ENCODE measurements at regions not wholly inside any gene's neighbourhood (a gene's known extent, or its start where the extent isn't known, plus 50 kb on each side); places are given as distances from the start of the nearest gene placed in this dataset.

DNA sequence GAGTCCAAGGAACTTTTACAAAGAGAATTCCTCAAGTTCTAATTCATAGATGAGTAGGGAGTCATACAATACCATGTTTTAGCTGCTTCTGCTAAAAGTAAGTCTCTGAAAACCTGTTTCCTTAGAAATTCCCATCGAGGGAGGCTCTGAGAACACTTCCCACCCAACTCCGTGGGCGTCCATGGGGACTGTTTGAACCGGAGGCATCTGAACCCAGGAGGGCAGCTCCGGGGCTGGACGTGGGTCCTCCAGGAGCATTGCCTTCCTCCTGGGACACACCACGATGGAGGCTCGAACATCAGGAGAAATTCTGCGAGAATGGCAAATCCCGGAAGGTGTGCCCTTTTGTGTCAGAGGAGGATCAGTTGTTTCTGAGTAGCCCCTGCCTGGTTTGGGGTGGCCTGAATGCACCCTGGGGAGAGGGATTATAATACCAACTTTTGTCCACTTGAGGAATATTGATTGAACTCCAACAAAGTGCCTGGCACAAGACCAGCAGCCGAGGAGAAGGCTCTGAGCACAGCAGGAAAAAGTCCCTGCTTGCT, 327.5 kb upstream of the SALL3 start:
- Histone ChIP-seq H3K9ac (ENCODE audit: control insufficient read depth, extremely low read depth, insufficient read depth, low read length) (no peak overlapping the region), H3K27me3 (ENCODE audit: control insufficient read depth, extremely low read depth, insufficient read depth, low read length) (no peaks in the 10 kb centered on the region), H3K79me2 (ENCODE audit: control insufficient read depth, insufficient read depth, low read length) (no peaks in the 10 kb centered on the region), H3K9me3 (ENCODE audit: control insufficient read depth, low read depth, low read length) (peaks cover 9% of the 10 kb centered on the region), H3K4me2 (ENCODE audit: control insufficient read depth, extremely low read depth, insufficient read depth, low read depth, low read length) (no peak overlapping the region), H3K4me1 (ENCODE audit: control insufficient read depth, extremely low read depth, insufficient read depth, low read length) (no peaks in the 10 kb centered on the region), H3K4me3 (ENCODE audit: control insufficient read depth in 2 of 3, extremely low read depth in 1 of 3, insufficient read depth in 2 of 3, low read depth in 1 of 3, low read length in 3 of 3) (no peak overlapping the region), H3K36me3 (ENCODE audit: control insufficient read depth in 2 of 2, extremely low read depth in 1 of 2, insufficient read depth in 2 of 2, low read length in 2 of 2) (no peaks in the 10 kb centered on the region), H3K9me1 (ENCODE audit: control insufficient read depth, extremely low read depth, insufficient read depth, low read length) (no peaks in the 10 kb centered on the region), H2AFZ (ENCODE audit: control insufficient read depth, low read length) (no peak overlapping the region), H4K20me1 (ENCODE audit: control insufficient read depth, extremely low read depth, insufficient read depth, low read length) (no peaks in the 10 kb centered on the region), H3K27ac (ENCODE audit: control insufficient read depth, insufficient read depth, low read length) (no peak overlapping the region)
- dilution Hi-C loops (cut with MboI; ENCODE audit: extremely low pct_ligation_motif_present, low sequenced_read_pairs): no loop called here
- DNase-seq (ENCODE audit: low read depth, low spot score): no peak
- FAIRE-seq: no peak
- TF ChIP-seq EZH2 (IDR thresholded peaks at IDR 0.05; ENCODE audit: low read length): no peak
- TF ChIP-seq, protein P1, sequence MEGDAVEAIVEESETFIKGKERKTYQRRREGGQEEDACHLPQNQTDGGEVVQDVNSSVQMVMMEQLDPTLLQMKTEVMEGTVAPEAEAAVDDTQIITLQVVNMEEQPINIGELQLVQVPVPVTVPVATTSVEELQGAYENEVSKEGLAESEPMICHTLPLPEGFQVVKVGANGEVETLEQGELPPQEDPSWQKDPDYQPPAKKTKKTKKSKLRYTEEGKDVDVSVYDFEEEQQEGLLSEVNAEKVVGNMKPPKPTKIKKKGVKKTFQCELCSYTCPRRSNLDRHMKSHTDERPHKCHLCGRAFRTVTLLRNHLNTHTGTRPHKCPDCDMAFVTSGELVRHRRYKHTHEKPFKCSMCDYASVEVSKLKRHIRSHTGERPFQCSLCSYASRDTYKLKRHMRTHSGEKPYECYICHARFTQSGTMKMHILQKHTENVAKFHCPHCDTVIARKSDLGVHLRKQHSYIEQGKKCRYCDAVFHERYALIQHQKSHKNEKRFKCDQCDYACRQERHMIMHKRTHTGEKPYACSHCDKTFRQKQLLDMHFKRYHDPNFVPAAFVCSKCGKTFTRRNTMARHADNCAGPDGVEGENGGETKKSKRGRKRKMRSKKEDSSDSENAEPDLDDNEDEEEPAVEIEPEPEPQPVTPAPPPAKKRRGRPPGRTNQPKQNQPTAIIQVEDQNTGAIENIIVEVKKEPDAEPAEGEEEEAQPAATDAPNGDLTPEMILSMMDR (optimal IDR thresholded peaks at IDR 0.05 in 1 of 3, IDR thresholded peaks at IDR 0.05 in 1 of 3, conservative IDR thresholded peaks at IDR 0.05 in 1 of 3; ENCODE audit: extremely low read depth in 1 of 3, insufficient read depth in 2 of 3, low read length in 3 of 3): no peak

DNA sequence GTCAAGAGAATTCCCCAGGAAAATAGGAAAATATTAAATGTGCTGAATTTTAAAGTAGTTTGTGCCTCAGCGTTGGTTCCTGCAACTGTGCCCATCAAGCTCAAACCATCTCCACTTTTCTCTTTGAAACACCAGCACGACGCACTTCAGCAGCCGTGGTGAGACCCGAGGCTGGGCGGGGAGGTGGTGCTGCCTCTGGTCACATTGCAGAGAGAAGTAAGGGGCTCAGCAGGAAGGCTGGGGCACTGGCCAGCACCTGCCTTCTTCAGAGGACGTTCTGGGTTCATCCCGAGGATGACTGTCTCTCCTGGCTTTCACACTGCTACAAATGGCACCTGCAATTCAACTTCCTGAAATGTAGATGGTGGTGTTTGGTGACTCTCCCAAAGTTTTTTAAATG, 323.7 kb upstream of the SALL3 start:
- Histone ChIP-seq H3K4me1 (ENCODE audit: control insufficient read depth, extremely low read depth, insufficient read depth, low read length) (no peaks in the 10 kb centered on the region), H3K36me3 (ENCODE audit: control insufficient read depth in 2 of 2, extremely low read depth in 1 of 2, insufficient read depth in 2 of 2, low read length in 2 of 2) (no peaks in the 10 kb centered on the region), H3K4me3 (ENCODE audit: control insufficient read depth in 2 of 3, extremely low read depth in 1 of 3, insufficient read depth in 2 of 3, low read depth in 1 of 3, low read length in 3 of 3) (no peak overlapping the region), H3K9ac (ENCODE audit: control insufficient read depth, extremely low read depth, insufficient read depth, low read length) (no peak overlapping the region), H3K9me3 (ENCODE audit: control insufficient read depth, low read depth, low read length) (peaks cover 24% of the 10 kb centered on the region), H2AFZ (ENCODE audit: control insufficient read depth, low read length) (no peak overlapping the region), H3K9me1 (ENCODE audit: control insufficient read depth, extremely low read depth, insufficient read depth, low read length) (no peaks in the 10 kb centered on the region), H3K79me2 (ENCODE audit: control insufficient read depth, insufficient read depth, low read length) (no peaks in the 10 kb centered on the region), H3K27ac (ENCODE audit: control insufficient read depth, insufficient read depth, low read length) (no peak overlapping the region), H4K20me1 (ENCODE audit: control insufficient read depth, extremely low read depth, insufficient read depth, low read length) (no peaks in the 10 kb centered on the region), H3K27me3 (ENCODE audit: control insufficient read depth, extremely low read depth, insufficient read depth, low read length) (no peaks in the 10 kb centered on the region), H3K4me2 (ENCODE audit: control insufficient read depth, extremely low read depth, insufficient read depth, low read depth, low read length) (no peak overlapping the region)
- DNase-seq (ENCODE audit: low read depth, low spot score) (no peak), FAIRE-seq (no peak)
- dilution Hi-C loops (cut with MboI; ENCODE audit: extremely low pct_ligation_motif_present, low sequenced_read_pairs): no loop called here
- no peak for TF ChIP-seq EZH2 (IDR thresholded peaks at IDR 0.05; ENCODE audit: low read length)
- TF ChIP-seq, protein P1 (optimal IDR thresholded peaks at IDR 0.05 in 1 of 3, IDR thresholded peaks at IDR 0.05 in 1 of 3, conservative IDR thresholded peaks at IDR 0.05 in 1 of 3; ENCODE audit: extremely low read depth in 1 of 3, insufficient read depth in 2 of 3, low read length in 3 of 3): no peak

All from keratinocyte (primary cell).